Nephron (organoid): ENCODE measurements at regions not wholly inside any gene's neighbourhood (a gene's known extent, or its start where the extent isn't known, plus 50 kb on each side); places are given as distances from the start of the nearest gene placed in this dataset.
"Not testable (repeated sequence)": the region's sequence is repeated elsewhere in the genome, so short reads cannot be mapped to it uniquely, and the experiment has no call there.

ENCODE experiments used
- H3K27ac Mint-ChIP-seq, 3 experiments: 2 replicates each; pipeline ENCODE4 v1.8.0; 2020; ENCODE audit warnings: mixed read lengths in 3 of 3, mild to moderate bottlenecking in 2 of 3, moderate library complexity in 1 of 3
- H3K27me3 Mint-ChIP-seq: 2 replicates; pipeline ENCODE4 v1.8.0; 2021; ENCODE audit warnings: low read depth, mild to moderate bottlenecking, moderate library complexity, mixed read lengths
- H3K36me3 Mint-ChIP-seq: 2 replicates; pipeline ENCODE4 v1.8.0; 2020; ENCODE audit warnings: low read depth, mixed read lengths
- H3K4me1 Mint-ChIP-seq: 2 replicates; pipeline ENCODE4 v1.8.0; 2020; ENCODE audit warnings: mixed read lengths
- H3K4me3 Mint-ChIP-seq, 3 experiments: 2 replicates each; pipeline ENCODE4 v1.8.0; 2020; ENCODE audit warnings: mild to moderate bottlenecking in 3 of 3, mixed read lengths in 3 of 3, moderate library complexity in 2 of 3
- H3K9me3 Mint-ChIP-seq: 2 replicates; pipeline ENCODE4 v1.8.0; 2020; ENCODE audit warnings: mixed read lengths
- CTCF ChIP-seq, 3 experiments: fragments of 200-600 bp; sonication (generic); IDR thresholded peaks; one replicate each; pipeline ENCODE4 v1.5.0; 2021; ENCODE audit warnings: antibody characterized with exemption in 3 of 3; ENCODE audit not compliant: unreplicated experiment in 3 of 3

GRCh38 chr5:160496334-160496733 lies 74.7 kb downstream of the PTTG1 start:
- TF ChIP-seq CTCF (IDR thresholded peaks at IDR 0.05; ENCODE audit: unreplicated experiment in 3 of 3), result no peak
- no peaks in the 10 kb centered on the region for H3K4me1 Mint-ChIP-seq
- H3K36me3 Mint-ChIP-seq, result no peaks in the 10 kb centered on the region
- H3K27ac Mint-ChIP-seq, result no peak overlapping the region
- no peak overlapping the region for H3K4me3 Mint-ChIP-seq
- H3K9me3 Mint-ChIP-seq, result no peaks in the 10 kb centered on the region
- H3K27me3 Mint-ChIP-seq, result peaks cover 16% of the 10 kb centered on the region

DNA sequence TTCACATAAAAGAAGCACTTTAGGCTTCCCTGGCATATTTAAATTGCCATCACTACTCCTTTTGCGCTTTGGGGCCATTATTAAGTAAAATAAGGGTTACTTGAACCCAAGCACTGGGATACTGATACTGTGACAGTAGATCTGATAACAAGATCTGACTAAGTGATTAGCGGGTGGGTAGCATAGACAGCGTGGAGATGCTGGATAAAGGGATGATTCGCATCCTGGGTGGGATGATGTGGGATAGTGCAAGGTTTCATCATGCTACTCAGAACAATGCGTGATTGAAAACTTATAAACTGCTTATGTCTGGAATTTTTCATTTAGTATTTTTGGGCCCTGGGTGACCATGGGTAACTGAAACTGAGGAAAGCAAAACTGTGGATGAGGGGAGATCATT lies 75.1 kb downstream of the PTTG1 start:
- no peak for TF ChIP-seq CTCF (IDR thresholded peaks at IDR 0.05; ENCODE audit: unreplicated experiment in 3 of 3)
- no peaks in the 10 kb centered on the region for H3K36me3 Mint-ChIP-seq
- no peak overlapping the region for H3K27ac Mint-ChIP-seq
- no peaks in the 10 kb centered on the region for H3K4me1 Mint-ChIP-seq
- no peaks in the 10 kb centered on the region for H3K9me3 Mint-ChIP-seq
- peaks cover 19% of the 10 kb centered on the region for H3K27me3 Mint-ChIP-seq
- no peak overlapping the region for H3K4me3 Mint-ChIP-seq

DNA sequence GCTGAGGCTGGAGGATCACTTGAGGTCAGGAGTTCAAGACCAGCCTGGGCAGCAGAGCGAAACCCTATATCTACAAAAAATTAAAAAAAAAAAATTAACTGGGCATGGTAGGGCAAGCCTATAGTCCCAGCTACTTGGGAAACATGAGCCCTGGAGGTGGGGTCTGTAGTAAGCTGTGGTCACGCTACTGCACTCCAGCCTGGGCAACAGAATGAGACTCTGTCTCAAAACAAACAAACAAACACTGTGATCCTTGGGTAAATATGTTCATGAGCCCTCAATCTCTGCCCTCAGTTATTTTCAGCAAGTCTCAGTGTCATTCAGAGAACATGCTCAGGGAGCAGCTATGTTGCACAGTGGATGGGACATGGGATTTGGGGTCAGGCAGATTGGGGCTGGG lies 76.2 kb downstream of the PTTG1 start:
- H3K36me3 Mint-ChIP-seq, result no peaks in the 10 kb centered on the region
- no peak for TF ChIP-seq CTCF (IDR thresholded peaks at IDR 0.05; ENCODE audit: unreplicated experiment in 3 of 3)
- H3K4me3 Mint-ChIP-seq, result no peak overlapping the region
- no peaks in the 10 kb centered on the region for H3K9me3 Mint-ChIP-seq
- H3K27me3 Mint-ChIP-seq, result peaks cover 19% of the 10 kb centered on the region
- H3K27ac Mint-ChIP-seq, result no peak overlapping the region
- H3K4me1 Mint-ChIP-seq, result no peaks in the 10 kb centered on the region

DNA sequence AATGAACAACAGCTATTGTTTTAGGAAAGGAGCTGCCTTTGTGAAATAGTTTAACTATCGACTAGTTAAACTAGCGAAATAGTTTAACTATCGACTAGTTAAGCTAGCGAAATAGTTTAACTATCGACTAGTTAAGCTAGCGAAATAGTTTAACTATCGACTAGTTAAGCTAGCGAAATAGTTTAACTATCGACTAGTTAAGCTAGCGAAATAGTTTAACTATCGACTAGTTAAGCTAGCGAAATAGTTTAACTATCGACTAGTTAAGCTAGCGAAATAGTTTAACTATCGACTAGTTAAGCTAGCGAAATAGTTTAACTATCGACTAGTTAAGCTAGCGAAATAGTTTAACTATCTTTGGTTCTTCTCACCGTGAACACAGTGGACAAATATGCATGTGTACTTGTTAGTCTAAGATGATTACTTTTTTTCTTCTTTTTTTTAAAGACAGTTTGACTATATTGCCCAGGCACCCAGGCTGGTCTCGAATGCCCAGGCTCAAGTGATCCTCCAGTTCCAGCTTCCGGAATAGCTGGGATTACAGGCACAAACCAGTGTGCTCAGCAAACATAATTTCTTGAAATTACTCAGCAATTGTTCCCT lies 76.9 kb downstream of the PTTG1 start:
- not testable (repeated sequence) for H3K4me3 Mint-ChIP-seq, H3K4me1 Mint-ChIP-seq, H3K36me3 Mint-ChIP-seq, H3K27ac Mint-ChIP-seq, H3K9me3 Mint-ChIP-seq
- H3K27me3 Mint-ChIP-seq, result peaks cover 19% of the 10 kb centered on the region

GRCh38 chr5:160500786-160501779 lies 79.4 kb downstream of the PTTG1 start:
- Mint-ChIP-seq H3K4me3 (no peak overlapping the region), H3K36me3 (no peaks in the 10 kb centered on the region), H3K9me3 (no peaks in the 10 kb centered on the region), H3K27me3 (peaks cover 25% of the 10 kb centered on the region), H3K4me1 (no peaks in the 10 kb centered on the region), H3K27ac (no peak overlapping the region)
- no peak for TF ChIP-seq CTCF (IDR thresholded peaks at IDR 0.05; ENCODE audit: unreplicated experiment in 3 of 3)

GRCh38 chr5:160504906-160505305 lies 83.3 kb downstream of the PTTG1 start:
- Mint-ChIP-seq H3K36me3 (no peaks in the 10 kb centered on the region), H3K4me3 (no peak overlapping the region), H3K4me1 (peaks cover 10% of the 10 kb centered on the region), H3K27me3 (peaks cover 43% of the 10 kb centered on the region), H3K27ac (peak overlapping the region in 1 of 3 experiments; percentile 23), H3K9me3 (no peaks in the 10 kb centered on the region)
- no peak for TF ChIP-seq CTCF (IDR thresholded peaks at IDR 0.05; ENCODE audit: unreplicated experiment in 3 of 3)
